HFF-Myc (cell line): ENCODE measurements at regions not wholly inside any gene's neighbourhood (a gene's known extent, or its start where the extent isn't known, plus 50 kb on each side); places are given as distances from the start of the nearest gene placed in this dataset.
A peak's percentile ranks its signal among the peaks of the same experiment; 100 is the strongest.

Experiments
- DNase-seq: peaks from one replicate; pipeline ENCODE4 v3.0.0-alpha.2; 2011; ENCODE audit warnings: low read depth; ENCODE audit errors: extremely low read depth
- H3K4me3 ChIP-seq: replicated peaks from 2 replicates; pipeline ENCODE4 v1.5.1; 2011; ENCODE audit warnings: low read depth, mild to moderate bottlenecking, control low read depth, low read length
- TF ChIP-seq, protein P1 (sequence below): IDR thresholded peaks from 2 replicates; pipeline ENCODE4 v1.5.1; 2012; ENCODE audit warnings: mild to moderate bottlenecking, low read depth, low read length, control low read depth; ENCODE audit errors: missing control alignments

DNA sequence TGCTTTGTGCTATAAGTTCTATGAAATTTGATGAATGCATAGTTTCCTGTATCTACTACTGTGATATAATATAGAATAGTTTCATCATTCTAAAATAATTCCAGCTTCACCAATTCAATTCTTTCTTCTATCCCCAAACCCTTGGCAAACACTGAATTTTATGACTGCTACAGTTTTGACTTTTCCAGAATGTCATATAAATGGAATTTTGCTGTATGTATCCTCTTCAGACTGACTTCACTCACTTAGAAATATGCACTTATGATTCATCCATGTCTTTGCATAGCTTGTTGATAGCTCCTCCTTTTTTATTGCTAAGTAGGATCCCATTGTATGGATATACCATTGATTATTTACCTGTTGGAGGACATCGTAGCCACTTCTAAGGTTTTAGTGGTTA is 89.1 kb upstream of the HS3ST3A1 start:
- DNase-seq = no peak
- TF ChIP-seq, protein P1, sequence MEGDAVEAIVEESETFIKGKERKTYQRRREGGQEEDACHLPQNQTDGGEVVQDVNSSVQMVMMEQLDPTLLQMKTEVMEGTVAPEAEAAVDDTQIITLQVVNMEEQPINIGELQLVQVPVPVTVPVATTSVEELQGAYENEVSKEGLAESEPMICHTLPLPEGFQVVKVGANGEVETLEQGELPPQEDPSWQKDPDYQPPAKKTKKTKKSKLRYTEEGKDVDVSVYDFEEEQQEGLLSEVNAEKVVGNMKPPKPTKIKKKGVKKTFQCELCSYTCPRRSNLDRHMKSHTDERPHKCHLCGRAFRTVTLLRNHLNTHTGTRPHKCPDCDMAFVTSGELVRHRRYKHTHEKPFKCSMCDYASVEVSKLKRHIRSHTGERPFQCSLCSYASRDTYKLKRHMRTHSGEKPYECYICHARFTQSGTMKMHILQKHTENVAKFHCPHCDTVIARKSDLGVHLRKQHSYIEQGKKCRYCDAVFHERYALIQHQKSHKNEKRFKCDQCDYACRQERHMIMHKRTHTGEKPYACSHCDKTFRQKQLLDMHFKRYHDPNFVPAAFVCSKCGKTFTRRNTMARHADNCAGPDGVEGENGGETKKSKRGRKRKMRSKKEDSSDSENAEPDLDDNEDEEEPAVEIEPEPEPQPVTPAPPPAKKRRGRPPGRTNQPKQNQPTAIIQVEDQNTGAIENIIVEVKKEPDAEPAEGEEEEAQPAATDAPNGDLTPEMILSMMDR = no peak
- no peak overlapping the region for H3K4me3 ChIP-seq

DNA sequence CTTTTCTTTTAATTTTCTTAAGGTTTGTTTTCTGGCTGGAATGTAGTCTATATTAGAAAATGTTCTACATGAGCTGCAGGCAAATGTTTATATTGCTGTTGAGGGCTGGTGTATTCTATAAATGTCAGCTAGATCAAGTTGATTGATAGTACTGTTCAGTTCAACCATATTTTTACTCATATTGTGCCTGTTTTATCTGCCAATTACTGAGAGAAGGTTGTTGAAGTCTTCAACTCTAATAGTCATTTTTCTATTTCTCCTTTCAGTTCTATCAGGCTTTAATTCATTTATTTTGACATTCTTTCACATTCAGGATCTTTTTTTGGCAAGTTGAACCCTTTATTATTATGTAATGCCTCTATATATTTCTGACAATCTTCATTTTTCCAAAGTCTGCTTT is 93.2 kb upstream of the HS3ST3A1 start:
- TF ChIP-seq, protein P1 = no peak
- no peak overlapping the region for H3K4me3 ChIP-seq
- no peak for DNase-seq

DNA sequence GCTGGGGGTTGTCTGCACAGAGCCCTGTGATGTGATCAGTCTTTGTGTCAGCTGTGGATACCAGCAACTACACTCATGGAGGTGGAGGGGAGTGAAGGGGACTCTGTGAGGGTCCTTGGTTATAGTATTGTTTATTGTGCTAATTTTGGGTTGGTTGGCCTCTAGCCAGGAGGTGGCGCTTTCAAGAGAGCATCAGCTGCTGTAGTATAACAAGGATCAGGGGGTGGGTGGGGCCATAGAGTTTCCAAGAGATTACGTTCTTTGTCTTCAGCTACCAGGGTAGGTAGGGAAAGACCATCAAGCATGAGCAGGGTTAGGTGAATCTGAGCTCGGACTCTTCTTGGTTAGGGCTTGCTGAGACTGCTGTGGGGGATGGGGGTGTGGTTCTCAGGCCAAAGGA is 97.1 kb upstream of the HS3ST3A1 start:
- no peak overlapping the region for H3K4me3 ChIP-seq
- TF ChIP-seq, protein P1 = no peak
- no peak for DNase-seq

DNA sequence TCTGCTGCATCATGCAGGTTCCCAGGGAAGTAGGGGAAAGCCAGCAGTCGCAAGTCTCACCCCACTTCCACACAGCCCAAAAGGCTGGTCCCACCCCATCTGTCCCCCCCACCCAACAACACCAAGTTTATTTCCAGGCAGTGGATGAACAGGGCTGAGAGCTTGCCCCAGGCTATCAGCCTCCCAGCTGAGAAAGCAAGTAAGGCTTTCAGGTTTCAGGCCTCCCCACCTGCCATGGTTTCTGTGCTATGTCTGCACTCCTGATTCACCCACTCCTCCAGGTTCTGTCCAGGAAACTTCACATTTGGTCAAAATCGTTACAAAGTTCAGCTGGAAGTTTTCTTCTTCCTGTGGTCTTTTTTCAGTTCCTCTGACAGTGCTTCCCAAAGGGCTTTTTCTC is 97.5 kb upstream of the HS3ST3A1 start:
- H3K4me3 ChIP-seq = no peak overlapping the region
- no peak for DNase-seq
- TF ChIP-seq, protein P1 = no peak

DNA sequence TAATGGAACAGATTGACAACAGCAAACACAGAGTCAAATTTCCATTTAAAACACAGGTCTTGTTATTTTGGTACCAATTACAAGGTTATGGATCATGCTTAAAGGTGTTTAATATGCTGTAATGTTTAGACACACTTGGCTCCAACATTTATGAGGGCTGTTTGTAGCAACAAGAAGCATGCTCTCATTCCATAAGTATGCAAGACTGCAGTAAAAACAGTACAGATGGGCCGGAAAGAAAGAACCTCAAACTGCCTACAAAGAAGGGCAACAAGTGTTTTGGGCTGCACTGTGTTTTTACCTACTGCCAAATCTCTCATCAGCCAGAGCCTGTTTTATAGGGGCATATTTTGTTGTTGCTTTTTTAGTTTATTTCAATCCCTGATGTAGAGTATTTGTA is 100.5 kb upstream of the HS3ST3A1 start:
- TF ChIP-seq, protein P1 = no peak
- peak; percentile 82 for DNase-seq
- no peak overlapping the region for H3K4me3 ChIP-seq

DNA sequence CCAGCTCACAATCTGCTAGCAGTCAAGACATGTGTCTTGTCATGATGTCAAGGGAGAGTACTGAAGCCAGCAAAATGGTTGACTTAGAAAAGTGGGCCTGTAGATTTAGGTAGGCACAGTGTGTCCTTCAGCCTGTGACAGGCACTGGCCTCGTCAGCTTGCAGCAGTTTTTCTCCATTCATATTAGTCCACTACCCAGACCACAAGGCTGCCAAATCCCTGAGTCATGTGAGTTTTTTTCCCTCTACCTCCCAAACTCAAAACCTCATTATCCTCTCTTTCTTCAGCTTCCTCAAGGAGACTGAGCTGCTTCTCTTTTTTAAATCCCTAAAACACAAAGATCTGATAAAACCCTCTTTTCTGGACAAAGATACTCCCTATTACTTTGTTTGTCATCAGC is 102.6 kb upstream of the HS3ST3A1 start:
- no peak overlapping the region for H3K4me3 ChIP-seq
- TF ChIP-seq, protein P1 = no peak
- no peak for DNase-seq

DNA sequence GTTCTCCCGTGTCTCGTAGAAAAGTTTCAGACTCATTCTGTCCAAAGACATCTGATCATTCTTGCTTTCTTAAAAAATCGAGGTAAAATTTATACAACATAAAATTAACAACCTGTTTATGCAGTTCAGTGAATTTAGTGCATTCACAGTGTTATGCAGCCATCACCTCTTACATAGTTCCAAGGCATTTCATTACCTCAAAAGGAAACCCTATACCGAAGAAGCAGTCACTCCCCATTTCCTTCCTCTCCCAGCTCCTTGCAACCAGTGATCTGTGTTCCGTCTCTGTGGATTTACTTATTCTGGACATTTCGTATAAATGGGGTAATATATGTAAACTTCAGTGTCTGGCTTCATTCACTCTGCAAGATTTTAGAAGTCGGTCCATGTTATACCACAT is 103.5 kb upstream of the HS3ST3A1 start:
- no peak for DNase-seq
- TF ChIP-seq, protein P1 = no peak
- no peak overlapping the region for H3K4me3 ChIP-seq
